GM19455 (cell line): ENCODE measurements at regions not wholly inside any gene's neighbourhood (a gene's known extent, or its start where the extent isn't known, plus 50 kb on each side); places are given as distances from the start of the nearest gene placed in this dataset.

Source experiments
- ATAC-seq: cut with Tn5 transposase; IDR thresholded peaks from one replicate; pipeline ENCODE4 v1.9.1; 2021; ENCODE audit not compliant: unreplicated experiment

GRCh38 chr4:34633241-34633640 lies 1611.1 kb downstream of the ARAP2 start:
- ATAC-seq: no peak

GRCh38 chr4:34636623-34637022 lies 1607.7 kb downstream of the ARAP2 start:
- no peak for ATAC-seq

GRCh38 chr4:34643476-34643875 lies 1600.8 kb downstream of the ARAP2 start:
- no peak for ATAC-seq

- ATAC-seq: no peak
These were observed 1599.7 kb downstream of the ARAP2 start for GRCh38 chr4:34644579-34645115.

- no peak for ATAC-seq
These were observed 1594.6 kb downstream of the ARAP2 start for GRCh38 chr4:34649716-34650115.

GRCh38 chr4:34664051-34664450 lies 1580.3 kb downstream of the ARAP2 start:
- no peak for ATAC-seq

GRCh38 chr4:34676400-34676799 lies 1567.9 kb downstream of the ARAP2 start:
- ATAC-seq: no peak

- ATAC-seq: no peak
These were observed 1565.9 kb downstream of the ARAP2 start for GRCh38 chr4:34678431-34678830.

GRCh38 chr4:34679228-34679627 lies 1565.1 kb downstream of the ARAP2 start:
- no peak for ATAC-seq

GRCh38 chr4:34709564-34709963 lies 1534.8 kb downstream of the ARAP2 start:
- ATAC-seq: no peak

GRCh38 chr4:34718576-34719245 lies 1525.6 kb downstream of the ARAP2 start:
- ATAC-seq: no peak

- ATAC-seq: no peak
These were observed 1523.7 kb downstream of the ARAP2 start for GRCh38 chr4:34720571-34720970.

GRCh38 chr4:34721835-34722234 lies 1522.5 kb downstream of the ARAP2 start:
- ATAC-seq: no peak

GRCh38 chr4:34723605-34724004 lies 1520.7 kb downstream of the ARAP2 start:
- no peak for ATAC-seq

GRCh38 chr4:34724491-34724890 lies 1519.8 kb downstream of the ARAP2 start:
- no peak for ATAC-seq

- no peak for ATAC-seq
These were observed 1513.2 kb downstream of the ARAP2 start for GRCh38 chr4:34731070-34731469.

- no peak for ATAC-seq
These were observed 1512.0 kb downstream of the ARAP2 start for GRCh38 chr4:34732176-34732950.

GRCh38 chr4:34733185-34733941 lies 1511.0 kb downstream of the ARAP2 start:
- no peak for ATAC-seq

- ATAC-seq: no peak
These were observed 1477.4 kb downstream of the ARAP2 start for GRCh38 chr4:34766935-34767334.

- no peak for ATAC-seq
These were observed 1476.9 kb downstream of the ARAP2 start for GRCh38 chr4:34767407-34767806.

- ATAC-seq: no peak
These were observed 1472.7 kb downstream of the ARAP2 start for GRCh38 chr4:34771632-34772031.

- ATAC-seq: no peak
These were observed 1454.2 kb downstream of the ARAP2 start for GRCh38 chr4:34790131-34790530.
